Fibroblast of lung (primary cell): ENCODE measurements at regions not wholly inside any gene's neighbourhood (a gene's known extent, or its start where the extent isn't known, plus 50 kb on each side); places are given as distances from the start of the nearest gene placed in this dataset.

Source experiments
- DNase-seq, 2 donors: peaks; one replicate each; pipeline versions ENCODE4 v3.0.0 to v3.0.0-alpha.2; 2010; ENCODE audit warnings: low read depth in 2 of 2
- H2AFZ ChIP-seq: 2 replicates; pipeline ENCODE4 v1.5.1; 2012; ENCODE audit warnings: low read length, control low read depth, inconsistent platforms
- H3K27ac ChIP-seq: 2 replicates; pipeline ENCODE4 v1.5.1; 2011; ENCODE audit warnings: low read length, control low read depth; ENCODE audit not compliant: insufficient read depth
- H3K27me3 ChIP-seq: 2 replicates; pipeline ENCODE4 v1.5.1; 2011; ENCODE audit warnings: mild to moderate bottlenecking, low read length; ENCODE audit not compliant: control insufficient read depth, insufficient read depth
- H3K36me3 ChIP-seq: 2 replicates; pipeline ENCODE4 v1.5.1; 2011; ENCODE audit warnings: low read length; ENCODE audit not compliant: control insufficient read depth, insufficient read depth
- H3K4me1 ChIP-seq: 2 replicates; pipeline ENCODE4 v1.5.1; 2011; ENCODE audit warnings: low read length; ENCODE audit not compliant: control insufficient read depth, insufficient read depth; ENCODE audit errors: extremely low read depth
- H3K4me2 ChIP-seq: 2 replicates; pipeline ENCODE4 v1.5.1; 2011; ENCODE audit warnings: low read length, control low read depth; ENCODE audit not compliant: insufficient read depth; ENCODE audit errors: extremely low read depth
- H3K4me3 ChIP-seq, 4 experiments: fragments of 200-600 bp in 1 of 4; sonication (generic) in 1 of 4; replicated peaks in 1 of 4; 2 replicates each; pipeline ENCODE4 v1.5.1; 2011 to 2016; ENCODE audit warnings: low read length in 4 of 4, low read depth in 3 of 4, mild to moderate bottlenecking in 3 of 4, control low read depth in 2 of 4, inconsistent platforms in 1 of 4, mixed read lengths in 1 of 4; ENCODE audit not compliant: insufficient read depth in 1 of 4; ENCODE audit errors: control extremely low read depth in 1 of 4
- H3K79me2 ChIP-seq: 2 replicates; pipeline ENCODE4 v1.5.1; 2012; ENCODE audit warnings: mild to moderate bottlenecking, low read length, inconsistent platforms; ENCODE audit not compliant: control insufficient read depth, insufficient read depth
- H3K9ac ChIP-seq: 2 replicates; pipeline ENCODE4 v1.5.1; 2011; ENCODE audit warnings: mild to moderate bottlenecking, low read length, control low read depth; ENCODE audit not compliant: insufficient read depth
- H3K9me3 ChIP-seq: 2 replicates; pipeline ENCODE4 v1.5.1; 2012; ENCODE audit warnings: low read depth, low read length; ENCODE audit not compliant: control insufficient read depth, insufficient read depth
- H4K20me1 ChIP-seq: 2 replicates; pipeline ENCODE4 v1.5.1; 2011; ENCODE audit warnings: low read length; ENCODE audit not compliant: control insufficient read depth, insufficient read depth; ENCODE audit errors: extremely low read depth
- CTCF ChIP-seq, 2 donors: IDR thresholded peaks in 1 of 2; conservative IDR thresholded peaks in 1 of 2; 1 replicate in 1 of 2; 2 replicates in 1 of 2; pipeline ENCODE4 v1.5.1; 2011 to 2012; ENCODE audit warnings: low read length in 2 of 2, control low read depth in 1 of 2, inconsistent platforms in 1 of 2, low read depth in 1 of 2, mild to moderate bottlenecking in 1 of 2
- EZH2 ChIP-seq: IDR thresholded peaks from 2 replicates; pipeline ENCODE4 v1.5.1; 2012; ENCODE audit warnings: low read length, control low read depth, mild to moderate bottlenecking; ENCODE audit errors: missing control alignments

GRCh38 chr1:79113836-79114235, 107.3 kb upstream of the ADGRL4 start:
- TF ChIP-seq EZH2 (no peak), CTCF (conservative IDR thresholded peaks at IDR 0.05 in 1 of 2, IDR thresholded peaks at IDR 0.05 in 1 of 2; ENCODE audit: low read depth in 1 of 2, low read length in 2 of 2) (no peak)
- Histone ChIP-seq H3K79me2 (no peaks in the 10 kb centered on the region), H3K4me2 (no peak overlapping the region), H3K36me3 (no peaks in the 10 kb centered on the region), H3K4me1 (no peaks in the 10 kb centered on the region), H3K4me3 (no peak overlapping the region), H4K20me1 (no peaks in the 10 kb centered on the region), H3K9ac (no peak overlapping the region), H3K27me3 (no peaks in the 10 kb centered on the region), H2AFZ (peak overlapping the region; percentile 26), H3K27ac (no peak overlapping the region), H3K9me3 (no peaks in the 10 kb centered on the region)
- no peak for DNase-seq

DNA sequence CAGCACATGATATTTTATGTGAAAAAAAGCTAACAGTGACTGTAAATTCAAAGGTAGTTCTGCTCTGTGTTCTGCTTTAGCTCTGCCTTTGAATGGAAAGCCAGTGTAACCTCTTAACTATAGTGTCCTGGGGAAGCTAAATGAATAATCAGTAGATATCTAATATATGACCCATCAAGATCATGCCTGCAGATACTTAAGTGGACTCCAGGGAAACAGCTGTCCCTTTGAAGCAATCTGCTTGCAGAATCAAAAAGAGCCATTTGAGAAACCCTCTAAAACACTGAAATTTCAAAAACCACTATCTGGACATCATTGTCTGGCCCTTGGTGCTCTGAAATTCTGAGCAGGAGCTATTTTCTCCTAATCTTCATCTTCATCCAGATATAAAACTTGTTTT, 104.2 kb upstream of the ADGRL4 start:
- TF ChIP-seq CTCF (conservative IDR thresholded peaks at IDR 0.05 in 1 of 2, IDR thresholded peaks at IDR 0.05 in 1 of 2; ENCODE audit: low read depth in 1 of 2, low read length in 2 of 2), result no peak
- no peak for TF ChIP-seq EZH2

DNA sequence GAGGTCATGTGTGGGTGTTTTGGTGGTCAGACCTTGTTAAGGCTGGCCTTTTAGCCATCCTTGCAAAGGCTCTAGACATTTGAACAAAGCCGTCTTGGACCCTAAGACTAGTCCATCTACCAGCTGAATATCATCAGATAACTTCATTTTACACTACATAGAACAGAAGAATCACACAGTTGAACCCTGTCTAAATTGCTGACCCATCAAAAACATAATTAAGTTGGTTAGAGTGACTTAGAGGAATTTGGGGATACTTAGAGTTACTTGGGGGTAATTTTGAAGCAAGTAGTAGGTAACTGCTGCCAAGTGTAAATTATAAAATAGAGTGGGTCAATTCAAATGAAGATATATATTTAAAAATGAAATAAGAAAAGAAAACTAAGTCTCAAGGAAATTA, 102.9 kb upstream of the ADGRL4 start:
- no peak for TF ChIP-seq CTCF (conservative IDR thresholded peaks at IDR 0.05 in 1 of 2, IDR thresholded peaks at IDR 0.05 in 1 of 2; ENCODE audit: low read depth in 1 of 2, low read length in 2 of 2)
- no peak for TF ChIP-seq EZH2

More for the DNA sequence above, 104.2 kb upstream of the ADGRL4 start:
- Histone ChIP-seq H3K27me3 (no peaks in the 10 kb centered on the region), H2AFZ (no peak overlapping the region), H3K4me2 (no peak overlapping the region), H3K4me3 (no peak overlapping the region), H3K9ac (no peak overlapping the region), H3K27ac (no peak overlapping the region), H3K4me1 (no peaks in the 10 kb centered on the region), H3K36me3 (no peaks in the 10 kb centered on the region), H3K79me2 (no peaks in the 10 kb centered on the region), H4K20me1 (no peaks in the 10 kb centered on the region), H3K9me3 (no peaks in the 10 kb centered on the region)
- no peak for DNase-seq

More for the DNA sequence above, 102.9 kb upstream of the ADGRL4 start:
- H4K20me1 ChIP-seq, result no peaks in the 10 kb centered on the region
- H3K4me3 ChIP-seq, result no peak overlapping the region
- H3K9ac ChIP-seq, result no peak overlapping the region
- H3K79me2 ChIP-seq, result no peaks in the 10 kb centered on the region
- no peaks in the 10 kb centered on the region for H3K4me1 ChIP-seq
- H3K9me3 ChIP-seq, result no peaks in the 10 kb centered on the region
- H3K27ac ChIP-seq, result no peak overlapping the region
- no peaks in the 10 kb centered on the region for H3K27me3 ChIP-seq
- DNase-seq, result no peak
- no peak overlapping the region for H2AFZ ChIP-seq
- H3K4me2 ChIP-seq, result no peak overlapping the region
- H3K36me3 ChIP-seq, result no peaks in the 10 kb centered on the region
